HG03520 (cell line): ENCODE measurements at regions not wholly inside any gene's neighbourhood (a gene's known extent, or its start where the extent isn't known, plus 50 kb on each side); places are given as distances from the start of the nearest gene placed in this dataset.
"Not testable (repeated sequence)": the region's sequence is repeated elsewhere in the genome, so short reads cannot be mapped to it uniquely, and the experiment has no call there.

Source experiments
- ATAC-seq: cut with Tn5 transposase; IDR thresholded peaks from one replicate; pipeline ENCODE4 v1.9.1; 2021; ENCODE audit warnings: mild to moderate bottlenecking, moderate library complexity; ENCODE audit not compliant: unreplicated experiment

DNA sequence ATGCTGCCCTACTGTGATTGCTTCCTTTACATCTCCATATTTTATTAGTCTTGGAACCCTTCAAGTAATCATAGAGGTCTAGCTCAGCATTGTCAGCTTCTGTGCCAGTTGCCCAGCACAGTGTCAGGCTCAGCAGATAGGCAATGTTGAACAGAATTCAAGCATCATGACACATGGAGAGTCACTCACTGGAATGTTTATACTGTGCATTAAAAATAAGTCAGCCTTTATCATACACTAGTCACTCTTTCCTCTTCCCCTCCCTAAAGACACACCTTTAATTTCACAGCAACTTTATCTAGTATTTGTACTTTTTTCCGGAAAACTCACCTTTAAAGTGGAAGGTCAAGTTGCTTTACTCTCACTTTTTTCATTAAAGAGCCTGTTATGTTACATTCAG, 253.8 kb upstream of the CDH11 start:
- no peak for ATAC-seq

DNA sequence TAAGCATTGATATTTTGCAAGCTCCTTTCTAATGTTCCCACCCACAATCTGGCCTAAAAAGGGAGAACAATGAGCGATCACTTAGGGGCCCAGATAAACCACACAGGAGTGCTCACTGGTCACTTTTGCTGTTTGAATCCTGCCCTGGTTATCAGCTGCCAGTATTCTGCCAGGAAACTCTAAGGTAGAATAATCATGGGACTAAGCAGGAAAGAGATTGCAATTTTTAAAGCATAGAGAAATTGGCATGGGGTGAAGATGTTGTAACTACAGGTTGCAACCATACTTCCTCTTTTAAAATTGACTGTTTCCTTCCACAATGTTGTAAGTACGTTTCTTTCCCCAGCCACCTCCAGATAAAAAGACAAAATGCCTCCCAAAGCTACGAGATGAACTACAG, 251.2 kb upstream of the CDH11 start:
- ATAC-seq, result no peak

DNA sequence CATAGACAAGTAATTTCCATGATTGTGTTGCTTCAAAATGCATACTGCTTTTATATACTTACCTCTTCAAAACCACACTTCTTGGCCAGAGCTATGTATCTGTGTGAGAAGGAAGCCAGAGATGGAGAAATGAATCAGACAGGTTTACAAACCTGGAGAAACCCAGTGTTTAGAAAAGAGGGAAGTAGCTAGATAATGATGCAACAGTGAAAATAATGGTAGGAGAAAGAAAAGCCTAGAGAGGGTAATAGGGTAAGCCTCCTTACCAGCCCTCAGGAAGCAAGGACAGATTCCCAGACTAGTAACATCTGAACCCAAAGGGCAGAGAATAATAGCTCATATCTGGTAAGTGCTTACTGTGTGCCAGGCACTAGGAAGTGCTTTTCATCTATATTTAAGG, 250.3 kb upstream of the CDH11 start:
- no peak for ATAC-seq

DNA sequence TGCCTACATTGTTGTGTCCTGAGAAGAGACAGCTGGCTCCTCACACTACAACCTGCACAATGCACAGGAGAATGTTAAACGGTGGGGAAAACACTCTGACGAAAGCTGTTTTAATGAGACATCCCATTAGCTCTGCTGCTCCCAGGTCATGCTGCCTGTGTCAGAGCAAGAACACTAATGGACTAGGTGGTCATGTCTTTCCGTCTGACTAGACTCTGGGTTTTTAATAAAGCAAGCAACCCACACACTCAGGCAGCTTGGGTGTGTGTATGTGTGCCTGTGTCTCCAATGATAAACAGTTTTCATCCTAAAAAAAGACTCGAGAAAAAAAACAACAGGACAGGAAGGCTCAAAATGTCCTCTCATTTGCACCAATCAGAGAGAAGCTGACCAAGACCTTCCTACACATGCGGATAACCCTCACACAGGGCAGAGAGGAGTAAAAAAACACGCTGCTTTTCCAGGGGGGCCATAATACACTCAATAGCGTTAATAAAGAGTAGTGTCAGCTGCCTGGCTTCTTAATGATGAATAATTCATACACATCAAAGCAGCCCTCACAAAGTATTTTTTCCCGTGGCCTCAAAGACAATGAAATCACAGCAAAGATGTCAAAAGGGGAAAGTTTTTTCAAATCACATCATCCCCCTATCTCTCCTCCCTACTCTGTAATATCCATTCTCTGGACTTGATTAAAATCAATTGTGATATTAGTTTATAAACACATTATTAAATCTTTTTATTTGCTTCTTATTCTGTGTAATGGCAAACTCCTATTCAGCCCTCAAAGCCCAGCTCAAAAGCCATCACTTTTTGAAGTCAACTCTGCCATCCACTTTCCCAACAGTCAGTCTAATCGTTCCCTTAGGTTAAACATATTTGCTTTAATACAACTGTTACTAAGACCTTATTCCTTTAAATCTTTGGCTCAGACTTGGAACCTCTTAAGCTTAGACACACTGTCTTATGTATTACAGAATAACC, 244.2 kb upstream of the CDH11 start:
- no peak for ATAC-seq

DNA sequence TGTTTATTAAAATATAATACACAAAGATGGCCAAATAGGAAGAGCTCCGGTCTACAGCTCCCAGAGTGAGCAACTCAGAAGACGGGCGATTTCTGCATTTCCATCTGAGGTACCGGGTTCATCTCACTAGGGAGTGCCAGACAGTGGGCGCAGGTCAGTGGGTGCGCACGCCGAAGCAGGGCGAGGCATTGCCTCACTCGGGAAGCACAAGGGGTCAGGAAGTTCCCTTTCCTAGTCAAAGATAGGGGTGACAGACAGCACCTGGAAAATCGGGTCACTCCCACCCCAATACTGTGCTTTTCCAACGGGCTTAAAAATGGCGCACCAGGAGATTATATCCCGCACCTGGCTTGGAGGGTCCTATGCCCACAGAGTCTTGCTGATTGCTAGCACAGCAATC, 234.9 kb upstream of the CDH11 start:
- ATAC-seq, result not testable (repeated sequence)

DNA sequence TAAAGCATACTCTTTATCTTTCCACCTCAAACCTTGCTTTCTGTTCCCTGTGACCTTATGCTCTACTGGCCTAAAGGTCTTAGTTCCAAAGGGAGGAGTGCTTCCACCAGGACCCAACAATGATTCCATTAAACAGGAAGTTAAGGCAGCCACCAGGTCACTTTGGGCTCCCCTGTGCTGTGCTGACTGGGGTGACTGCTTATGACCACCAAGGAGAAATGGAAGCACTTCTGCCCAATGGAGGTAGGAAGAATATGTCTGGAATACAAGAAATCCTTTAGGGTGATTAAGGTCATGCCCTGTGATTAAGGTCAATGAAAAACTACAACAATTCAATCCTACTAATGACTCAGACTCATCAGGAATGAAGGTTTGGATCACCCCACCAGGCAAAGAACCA, 233.8 kb upstream of the CDH11 start:
- no peak for ATAC-seq

DNA sequence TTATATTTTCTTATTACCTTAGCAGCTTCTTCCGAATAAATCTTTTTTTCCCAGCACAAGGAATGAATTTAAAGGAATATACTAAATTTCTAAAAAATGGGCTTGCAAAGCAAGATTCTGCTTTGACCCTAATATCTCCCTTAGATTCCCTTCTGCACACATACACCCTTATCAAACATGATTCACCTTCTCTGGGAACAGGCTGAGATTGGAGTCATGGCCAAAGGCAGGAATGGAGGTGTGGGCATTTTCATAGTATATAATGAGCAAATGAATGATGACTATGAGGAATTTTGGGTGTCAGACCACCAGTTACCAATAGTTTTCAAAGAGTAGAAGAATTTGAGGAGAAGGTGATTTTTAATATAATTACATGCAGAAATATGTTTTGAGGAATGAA, 231.3 kb upstream of the CDH11 start:
- no peak for ATAC-seq

DNA sequence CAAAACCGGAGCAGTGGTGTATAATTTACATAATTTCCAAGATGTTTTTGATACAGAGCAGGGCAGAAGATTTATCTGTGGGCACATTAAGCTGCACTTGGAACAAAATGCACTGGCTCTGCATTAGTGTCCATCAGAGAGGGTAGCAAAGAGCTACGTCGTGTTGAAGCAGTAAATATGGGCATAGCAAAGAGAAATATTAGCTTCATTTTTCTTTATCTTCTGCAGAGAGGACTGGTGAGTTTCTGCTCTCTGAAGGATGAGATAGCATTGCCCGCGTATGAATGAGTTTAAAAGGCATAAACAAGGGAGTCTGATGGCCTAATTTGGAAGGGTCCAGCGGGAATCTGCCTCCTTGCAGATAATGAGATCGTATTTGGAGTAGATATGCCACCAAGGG, 227.8 kb upstream of the CDH11 start:
- no peak for ATAC-seq

DNA sequence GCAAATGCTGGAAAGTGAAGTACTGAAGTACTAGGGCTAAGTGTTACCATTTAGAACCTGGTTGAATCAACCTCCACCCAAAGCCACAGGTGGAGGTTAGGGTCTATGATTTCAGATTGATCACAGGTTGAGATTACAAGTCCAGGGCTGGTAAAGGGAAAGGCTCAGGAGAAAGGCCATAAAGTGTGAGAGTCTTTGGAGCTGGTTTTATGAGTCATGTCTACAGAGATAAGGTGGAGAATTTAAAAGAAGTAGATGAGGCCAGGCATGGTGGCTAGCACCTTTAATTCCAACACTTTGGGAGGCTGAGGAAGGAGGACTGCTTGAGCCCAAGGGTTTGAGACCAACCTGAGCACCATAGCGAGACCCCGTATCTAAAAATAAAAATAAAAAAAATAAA, 221.7 kb upstream of the CDH11 start:
- no peak for ATAC-seq

DNA sequence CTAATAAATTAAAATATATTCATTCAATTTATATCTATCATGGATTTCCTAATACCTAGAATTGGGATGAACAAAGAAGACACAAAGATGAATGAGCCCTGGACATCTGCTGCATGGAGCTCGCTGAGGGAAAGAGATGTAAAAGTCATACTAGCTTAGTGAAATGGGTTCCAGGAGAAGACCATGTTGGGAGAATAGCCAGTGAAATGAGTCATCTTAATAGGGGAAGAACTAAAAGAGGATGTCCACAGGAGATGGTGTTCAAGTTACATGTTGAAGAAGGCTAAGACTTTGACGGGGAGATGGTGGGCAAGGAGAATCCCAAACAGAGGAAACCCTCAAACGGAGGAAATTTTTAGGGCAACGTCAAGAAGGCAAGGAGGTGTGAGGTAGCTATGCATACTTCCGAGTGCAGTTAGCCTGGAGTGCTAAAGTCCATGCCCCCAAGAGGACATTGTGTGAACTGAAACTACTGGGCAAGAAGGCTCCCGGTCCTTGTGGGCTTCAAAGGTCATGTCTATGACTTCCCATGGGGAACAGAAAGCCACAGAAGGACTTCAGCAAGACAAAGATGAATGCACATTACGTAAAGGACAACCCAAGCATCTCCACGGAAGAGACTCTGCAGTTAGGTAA, 220.5 kb upstream of the CDH11 start:
- ATAC-seq, result no peak

DNA sequence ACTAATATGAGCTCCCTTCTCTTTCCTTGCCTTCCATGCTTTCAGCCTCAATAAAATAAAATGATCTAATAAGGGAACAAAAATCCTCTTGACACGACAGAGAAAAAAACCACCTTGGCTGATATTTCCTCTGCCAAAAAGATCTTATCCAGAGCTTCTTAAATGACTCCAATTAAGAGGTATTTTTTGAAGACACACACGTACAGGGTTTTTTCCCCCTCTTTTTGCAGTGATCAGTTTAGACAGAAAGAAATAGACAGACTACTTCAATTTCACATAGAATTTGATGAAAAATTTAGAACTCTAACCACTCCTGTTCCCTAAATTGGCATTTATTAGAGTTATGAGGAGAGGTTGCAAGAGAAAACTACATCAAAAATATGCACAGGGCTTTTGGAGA, 217.2 kb upstream of the CDH11 start:
- no peak for ATAC-seq

DNA sequence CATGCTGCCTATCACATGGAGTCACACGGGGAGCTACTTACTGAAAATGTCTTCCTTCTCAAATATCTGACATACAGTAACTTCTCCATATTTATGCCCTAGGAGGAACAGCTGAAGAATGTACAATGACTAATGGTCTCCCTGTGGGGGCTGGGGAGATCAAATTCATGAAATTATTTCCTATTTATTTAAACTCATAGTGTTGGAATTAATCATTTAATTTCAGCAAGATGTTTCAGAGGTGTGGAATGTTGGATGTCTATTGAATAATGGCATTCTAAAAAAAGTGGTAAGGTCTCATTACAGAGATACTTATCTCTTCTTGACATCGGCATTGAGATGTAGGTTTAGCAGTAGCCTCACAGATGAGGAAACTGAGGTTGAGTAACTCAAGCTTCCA, 214.3 kb upstream of the CDH11 start:
- ATAC-seq, result no peak

DNA sequence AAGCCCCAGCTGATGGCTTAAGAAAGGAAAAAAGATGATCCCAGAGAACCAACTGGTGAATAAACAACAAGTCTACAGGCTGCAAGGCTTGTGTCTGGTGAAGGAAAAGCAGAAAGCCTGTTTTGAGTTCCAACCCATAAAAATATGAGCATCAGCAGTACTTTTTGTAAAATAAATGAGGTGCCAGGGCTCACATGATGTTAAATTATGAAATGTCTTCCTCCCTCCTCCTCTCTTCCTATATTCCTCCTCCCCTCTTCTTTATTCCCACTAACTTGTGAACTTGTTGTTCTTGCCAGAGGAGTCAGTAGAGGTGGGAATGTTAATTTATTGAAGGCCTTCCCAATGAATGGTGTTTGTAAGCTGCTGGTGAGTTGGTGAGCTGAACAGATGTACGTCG, 212.2 kb upstream of the CDH11 start:
- no peak for ATAC-seq

DNA sequence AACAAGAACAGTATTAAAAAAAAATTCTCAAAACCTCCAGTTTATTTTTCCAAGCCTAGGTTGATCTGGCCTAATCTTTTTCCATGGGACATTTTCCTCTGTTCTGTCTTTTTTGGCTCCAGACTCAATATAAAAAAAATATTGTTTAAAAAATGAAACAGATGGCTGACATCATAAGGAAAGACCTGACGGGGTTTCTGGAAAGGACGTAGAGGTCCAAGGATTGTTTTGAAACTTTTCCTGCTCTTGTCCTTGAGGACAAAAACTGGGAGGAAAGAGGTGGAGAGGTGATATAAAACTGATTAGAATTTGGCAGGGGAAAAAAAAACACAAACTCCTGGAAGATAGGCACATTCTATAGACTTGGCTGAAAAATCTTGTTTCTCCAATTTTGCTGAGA, 211.4 kb upstream of the CDH11 start:
- no peak for ATAC-seq

DNA sequence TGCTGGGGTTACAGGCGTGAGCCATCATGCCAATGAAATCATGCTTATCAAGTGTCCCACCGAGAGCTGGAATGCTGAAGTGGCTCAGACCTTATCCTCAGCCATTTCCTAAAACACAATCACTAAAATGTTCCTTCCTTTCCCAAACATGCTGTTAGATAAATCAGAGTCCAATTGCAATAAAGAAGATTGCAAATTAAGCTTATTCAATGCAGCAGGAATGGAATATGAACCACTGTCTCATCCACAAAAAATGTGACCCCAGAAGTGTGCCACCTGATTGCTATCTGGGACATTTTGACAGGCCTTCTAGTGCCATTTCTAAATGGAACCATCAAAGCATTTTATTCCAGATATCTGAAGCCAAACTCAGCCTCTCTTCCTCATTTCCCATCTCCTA, 205.5 kb upstream of the CDH11 start:
- ATAC-seq, result no peak

DNA sequence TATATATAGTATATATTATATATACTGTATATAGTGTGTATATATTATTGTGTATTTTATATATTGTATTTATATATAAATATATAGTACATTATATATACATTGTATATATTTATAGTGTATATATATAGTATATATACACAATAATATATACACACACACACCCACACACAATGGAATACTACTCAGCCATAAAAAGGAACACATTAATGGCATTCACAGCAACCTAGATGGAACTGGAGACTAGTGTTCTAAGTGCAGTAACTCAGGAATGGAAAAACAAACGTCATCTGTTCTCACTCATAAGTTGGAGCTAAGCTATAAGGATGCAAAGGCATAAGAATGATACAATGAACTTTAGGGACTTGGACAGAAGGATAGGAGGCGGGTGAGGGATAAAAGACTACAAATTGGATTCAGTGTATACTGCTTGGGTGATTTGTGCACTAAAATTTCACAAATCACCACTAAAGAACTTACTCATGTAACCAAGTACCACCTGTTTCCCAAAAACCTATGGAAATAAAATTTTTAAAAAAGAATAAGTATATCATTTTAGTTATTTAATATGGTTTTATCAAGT, 201.9 kb upstream of the CDH11 start:
- ATAC-seq, result no peak

DNA sequence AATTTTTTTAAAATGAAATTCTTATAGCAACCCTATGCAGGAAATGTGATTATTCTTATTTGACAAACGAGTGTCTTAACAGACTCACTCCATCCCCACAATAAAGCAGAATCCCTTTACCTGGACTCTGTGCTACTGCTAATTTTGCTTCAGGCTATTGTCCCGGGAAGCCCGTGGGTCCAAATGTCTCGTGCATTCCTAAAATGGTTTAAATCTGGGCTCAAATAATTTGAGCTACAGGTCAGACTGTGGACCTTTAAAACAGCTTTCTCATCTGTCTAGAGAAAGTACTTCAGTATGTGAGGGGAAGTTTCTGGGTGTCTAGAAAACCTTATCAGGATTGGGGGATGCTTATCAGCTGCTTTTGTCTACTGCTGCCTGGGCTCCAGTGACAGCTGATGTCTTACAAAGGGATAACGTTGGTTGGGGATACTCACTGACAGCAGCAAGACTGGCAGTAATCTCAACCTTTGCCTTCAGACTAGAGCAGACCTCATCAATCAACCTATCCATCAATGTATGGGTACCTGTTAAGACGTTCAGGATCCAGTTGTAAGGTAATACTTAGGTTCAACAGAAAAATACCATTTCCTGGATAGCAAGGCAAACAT, 197.9 kb upstream of the CDH11 start:
- no peak for ATAC-seq

DNA sequence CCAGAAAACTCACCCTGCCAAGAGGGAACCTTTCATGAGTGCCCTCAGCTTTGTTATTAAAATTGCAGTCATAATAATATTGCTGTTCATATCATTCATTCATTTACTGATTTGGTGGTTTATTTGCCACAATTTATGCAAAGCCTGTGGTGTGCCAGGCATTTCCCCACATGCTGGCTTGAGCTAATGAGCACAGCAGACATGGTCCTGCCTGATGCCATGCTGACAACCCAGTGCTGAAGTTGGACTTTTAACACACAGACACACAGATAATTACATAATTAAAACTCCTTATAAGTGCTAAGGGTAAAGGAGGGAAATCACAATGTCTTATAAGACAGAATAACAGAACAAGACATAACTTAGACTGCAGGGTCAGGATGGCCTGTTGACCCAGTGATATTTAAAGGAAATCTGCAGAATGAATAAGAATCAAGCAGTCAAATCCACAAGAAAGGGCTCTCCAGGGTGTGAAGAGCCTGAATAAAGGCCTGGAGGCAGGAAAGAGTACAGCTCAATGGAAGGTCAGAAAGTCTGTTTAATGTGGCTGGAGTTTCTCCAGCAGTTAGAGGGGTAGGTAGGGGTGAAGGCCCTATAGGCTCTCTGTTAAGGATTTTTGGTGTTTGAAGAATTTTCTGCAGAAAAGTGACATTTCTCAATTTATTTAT, 196.9 kb upstream of the CDH11 start:
- no peak for ATAC-seq

DNA sequence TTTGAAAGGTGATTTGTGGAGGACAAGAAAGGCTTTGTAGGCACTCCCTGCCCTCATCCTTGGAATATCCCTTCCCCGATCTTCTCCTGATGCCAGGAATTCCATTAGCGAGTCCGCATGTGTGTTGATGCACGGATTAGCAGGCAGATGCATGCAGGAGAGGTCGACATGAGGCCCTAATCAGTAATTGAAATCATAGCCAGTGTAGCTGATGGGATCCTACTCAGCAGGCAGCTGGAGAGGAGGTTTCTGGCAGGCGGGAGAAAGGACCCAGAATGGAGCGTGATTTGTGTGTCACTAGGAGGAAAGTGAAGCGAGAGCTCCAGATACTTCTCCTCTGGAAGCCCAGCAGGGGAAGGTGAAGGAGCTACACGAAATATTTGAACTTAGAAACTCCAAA, 196.3 kb upstream of the CDH11 start:
- ATAC-seq, result no peak

DNA sequence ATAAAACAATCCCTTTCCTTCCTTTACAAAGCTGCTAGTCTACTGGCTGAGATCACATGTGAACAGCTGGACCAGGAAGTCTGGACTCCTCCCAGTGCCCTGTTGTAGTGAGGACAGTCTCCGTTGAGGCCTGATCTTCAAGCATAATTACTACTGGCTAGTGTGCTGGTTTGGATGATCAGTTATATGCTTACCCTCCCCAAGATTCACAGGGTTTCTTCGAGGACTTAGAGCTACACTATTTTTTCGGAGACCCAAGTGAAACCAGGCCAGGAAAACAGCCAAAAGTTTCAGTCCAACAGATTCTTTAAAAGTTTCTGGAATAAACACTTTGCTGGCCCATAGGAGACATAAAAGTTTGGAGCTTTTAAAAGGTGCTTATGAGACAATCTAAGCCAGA, 194.9 kb upstream of the CDH11 start:
- no peak for ATAC-seq
